OCI-LY7 (cell line): ENCODE measurements at regions not wholly inside any gene's neighbourhood (a gene's known extent, or its start where the extent isn't known, plus 50 kb on each side); places are given as distances from the start of the nearest gene placed in this dataset.

Source experiments
- CTCF ChIP-seq: fragments of 200-600 bp; sonication (generic); conservative IDR thresholded peaks from 2 replicates; pipeline ENCODE4 v1.5.1; 2014; ENCODE audit warnings: mild to moderate bottlenecking, antibody characterized with exemption, low read length, moderate library complexity, mixed read lengths
- EZH2phosphoT487 ChIP-seq: fragments of 200-600 bp; sonication (generic); IDR thresholded peaks from 2 replicates; pipeline ENCODE4 v1.6.1; 2018; ENCODE audit warnings: low read depth, borderline replicate concordance, mild to moderate bottlenecking, mixed run types, antibody characterized with exemption, low read length, moderate library complexity, mixed read lengths

GRCh38 chr13:94902722-94903407, 190.5 kb upstream of the SOX21 start:
- TF ChIP-seq CTCF (no peak), EZH2phosphoT487 (no peak)
